ENCODE measurements at regions not wholly inside any gene's neighbourhood (a gene's known extent, or its start where the extent isn't known, plus 50 kb on each side); places are given as distances from the start of the nearest gene placed in this dataset.

DNA sequence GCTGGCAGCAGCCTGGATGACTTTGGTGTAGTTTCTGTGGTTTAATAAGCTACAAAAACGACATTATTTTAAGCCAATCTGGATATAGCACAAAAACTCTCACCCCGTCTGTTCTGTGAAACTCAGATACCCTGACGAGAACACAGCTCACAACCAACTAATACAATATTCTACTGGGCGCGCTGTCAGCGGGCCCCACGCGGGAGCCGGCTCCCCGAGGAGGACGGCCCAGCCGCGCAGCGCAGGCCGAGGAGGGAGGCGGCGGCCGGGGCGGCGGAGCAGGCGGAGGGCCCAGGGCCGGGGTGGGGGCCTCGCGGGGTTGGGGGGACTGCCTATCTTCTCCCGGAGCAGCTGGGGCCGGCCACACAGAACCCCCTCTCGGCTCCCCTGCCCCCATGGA, 87.2 kb upstream of the POU3F1 start:
- WGBS, 2 donors (ENCODE audit: low coverage in 1 of 2): 3 to 4% methylated on average over 8 to 12 of the region's 27 CpGs
- Histone ChIP-seq H3K4me3 (no peak overlapping the region), H3K27me3 (peaks cover 96% of the 10 kb centered on the region), H3K27ac (no peak overlapping the region), H3K9me3 (no peaks in the 10 kb centered on the region), H3K36me3 (no peaks in the 10 kb centered on the region), H3K4me1 (peaks cover 0 to 27% (median 1%) of the 10 kb centered on the region in 3 donors)
- TF ChIP-seq POLR2AphosphoS5 (IDR thresholded peaks at IDR 0.05) (no peak), POLR2A (IDR thresholded peaks at IDR 0.05) (no peak), EP300 (IDR thresholded peaks at IDR 0.05) (no peak)
- TF ChIP-seq, protein P1, sequence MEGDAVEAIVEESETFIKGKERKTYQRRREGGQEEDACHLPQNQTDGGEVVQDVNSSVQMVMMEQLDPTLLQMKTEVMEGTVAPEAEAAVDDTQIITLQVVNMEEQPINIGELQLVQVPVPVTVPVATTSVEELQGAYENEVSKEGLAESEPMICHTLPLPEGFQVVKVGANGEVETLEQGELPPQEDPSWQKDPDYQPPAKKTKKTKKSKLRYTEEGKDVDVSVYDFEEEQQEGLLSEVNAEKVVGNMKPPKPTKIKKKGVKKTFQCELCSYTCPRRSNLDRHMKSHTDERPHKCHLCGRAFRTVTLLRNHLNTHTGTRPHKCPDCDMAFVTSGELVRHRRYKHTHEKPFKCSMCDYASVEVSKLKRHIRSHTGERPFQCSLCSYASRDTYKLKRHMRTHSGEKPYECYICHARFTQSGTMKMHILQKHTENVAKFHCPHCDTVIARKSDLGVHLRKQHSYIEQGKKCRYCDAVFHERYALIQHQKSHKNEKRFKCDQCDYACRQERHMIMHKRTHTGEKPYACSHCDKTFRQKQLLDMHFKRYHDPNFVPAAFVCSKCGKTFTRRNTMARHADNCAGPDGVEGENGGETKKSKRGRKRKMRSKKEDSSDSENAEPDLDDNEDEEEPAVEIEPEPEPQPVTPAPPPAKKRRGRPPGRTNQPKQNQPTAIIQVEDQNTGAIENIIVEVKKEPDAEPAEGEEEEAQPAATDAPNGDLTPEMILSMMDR (IDR thresholded peaks at IDR 0.05): no peak
- no peak for ATAC-seq

DNA sequence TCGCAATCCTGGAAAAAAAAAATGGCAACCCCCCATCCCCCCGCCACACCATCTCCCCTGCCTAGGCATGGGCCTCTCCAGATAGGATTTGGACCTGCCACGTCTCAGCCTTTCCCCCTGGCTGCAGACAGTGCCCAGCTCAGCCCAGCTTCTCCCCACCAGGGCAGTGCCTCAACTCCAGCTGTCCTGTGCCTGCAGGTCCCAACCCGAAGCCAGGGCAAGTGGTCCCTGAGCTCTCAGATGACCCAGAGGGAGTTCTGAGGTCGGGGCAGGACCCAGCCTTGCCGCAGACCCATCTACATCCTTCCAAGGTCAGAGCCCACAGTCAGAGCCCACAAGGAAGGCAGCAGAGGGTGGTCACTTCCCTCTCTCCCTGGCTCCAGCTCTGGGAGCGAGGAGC, 86.7 kb upstream of the POU3F1 start:
- no CpG with 5 or more reads among the region's 7 CpGs for WGBS, 2 donors (ENCODE audit: low coverage in 1 of 2)
- TF ChIP-seq POLR2A (IDR thresholded peaks at IDR 0.05) (no peak), POLR2AphosphoS5 (IDR thresholded peaks at IDR 0.05) (no peak), EP300 (IDR thresholded peaks at IDR 0.05) (no peak)
- TF ChIP-seq, protein P1 (IDR thresholded peaks at IDR 0.05): no peak
- peaks cover 97% of the 10 kb centered on the region for H3K27me3 ChIP-seq

DNA sequence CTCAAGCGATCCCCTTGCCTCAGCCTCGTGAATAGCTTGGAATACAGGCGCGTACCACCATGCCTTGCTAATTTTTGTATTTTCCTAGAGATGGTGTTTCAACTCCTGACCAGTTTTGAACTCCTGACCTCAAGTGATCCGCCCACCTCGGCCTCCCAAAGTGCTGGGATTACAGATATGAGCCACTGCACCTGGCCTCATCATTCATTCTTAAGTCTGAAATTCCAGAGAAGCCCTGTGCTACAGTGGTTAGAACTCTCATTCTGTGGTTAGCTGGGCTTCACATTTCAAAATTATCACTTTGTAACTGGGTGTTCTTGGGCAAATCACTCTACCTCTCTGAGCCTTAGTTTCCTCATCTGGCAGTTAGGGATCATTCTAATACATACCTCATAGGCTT, 86.1 kb upstream of the POU3F1 start:
- no peak overlapping the region for H3K4me3 ChIP-seq
- H3K36me3 ChIP-seq: no peaks in the 10 kb centered on the region
- ATAC-seq: no peak
- H3K9me3 ChIP-seq: no peaks in the 10 kb centered on the region
- H3K27me3 ChIP-seq: peaks cover 92% of the 10 kb centered on the region
- peaks cover 0 to 17% (median 0%) of the 10 kb centered on the region in 3 donors for H3K4me1 ChIP-seq
- WGBS, 2 donors (ENCODE audit: low coverage in 1 of 2): 78 to 86% methylated on average over 5 to 6 of the region's 6 CpGs
- no peak overlapping the region for H3K27ac ChIP-seq
- no peak for TF ChIP-seq POLR2AphosphoS5 (IDR thresholded peaks at IDR 0.05)
- TF ChIP-seq, protein P1 (IDR thresholded peaks at IDR 0.05): no peak
- TF ChIP-seq POLR2A (IDR thresholded peaks at IDR 0.05): no peak
- no peak for TF ChIP-seq EP300 (IDR thresholded peaks at IDR 0.05)

More for the DNA sequence above, 86.7 kb upstream of the POU3F1 start:
- Histone ChIP-seq H3K27ac (no peak overlapping the region), H3K36me3 (no peaks in the 10 kb centered on the region), H3K4me3 (no peak overlapping the region), H3K4me1 (peaks cover 0 to 23% (median 0%) of the 10 kb centered on the region in 3 donors), H3K9me3 (no peaks in the 10 kb centered on the region)
- no peak for ATAC-seq

DNA sequence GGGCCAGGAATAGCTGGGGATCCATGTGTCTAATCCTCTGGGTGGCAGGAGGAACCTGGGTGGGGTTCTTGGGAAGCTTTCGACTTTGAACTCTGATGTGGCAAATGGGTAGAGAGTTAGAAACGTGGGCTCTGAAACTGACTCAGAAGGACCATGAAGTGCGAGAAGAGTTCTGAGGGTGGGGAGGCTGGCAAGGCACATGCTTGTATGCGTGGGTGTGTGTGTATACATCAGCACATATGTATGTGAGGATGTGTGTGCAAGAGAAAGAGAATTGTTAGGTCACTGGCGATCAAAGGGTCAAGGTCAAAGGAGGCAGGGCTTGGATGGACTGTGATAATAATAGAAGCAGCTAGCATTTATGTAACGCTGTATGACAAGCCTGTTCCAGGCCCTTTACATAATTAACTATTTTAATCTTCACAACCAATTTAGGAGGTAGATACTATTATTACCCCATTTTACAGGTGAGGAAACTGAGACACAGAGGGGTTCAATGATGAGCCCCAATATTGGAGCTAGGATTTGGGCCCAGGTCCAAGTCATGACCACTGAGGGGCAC, 84.5 kb upstream of the POU3F1 start:
- WGBS, 2 donors (ENCODE audit: low coverage in 1 of 2): 78 to 79% methylated on average over 5 of the region's 6 CpGs
- peaks cover 78% of the 10 kb centered on the region for H3K27me3 ChIP-seq
- no peak for ATAC-seq

DNA sequence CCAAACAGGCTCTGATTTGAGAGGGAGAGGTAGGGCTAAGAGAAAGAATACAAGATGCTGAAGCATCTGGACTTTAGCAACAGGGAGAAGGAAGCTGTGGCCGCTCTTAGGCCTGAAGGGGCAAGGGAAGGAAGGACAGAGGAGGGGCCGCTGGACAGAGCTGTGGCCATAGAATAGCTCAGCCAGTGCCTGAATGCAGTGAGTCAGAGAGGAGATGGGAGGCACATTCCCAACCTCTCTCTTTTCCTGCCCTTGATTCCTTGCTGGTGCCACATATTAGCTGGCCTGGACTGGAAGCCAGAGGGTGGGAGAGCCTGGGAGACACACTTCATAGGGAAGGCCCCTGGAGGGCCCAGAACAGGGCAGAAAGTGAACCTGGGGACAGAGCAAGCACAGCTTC, 83.4 kb upstream of the POU3F1 start:
- no peak overlapping the region for H3K4me3 ChIP-seq
- ATAC-seq: no peak
- 64 to 83% methylated on average over 2 of the region's 2 CpGs for WGBS, 2 donors (ENCODE audit: low coverage in 1 of 2)
- H3K27ac ChIP-seq: no peak overlapping the region
- H3K36me3 ChIP-seq: no peaks in the 10 kb centered on the region
- peaks cover 74% of the 10 kb centered on the region for H3K27me3 ChIP-seq
- H3K4me1 ChIP-seq: peaks cover 0 to 12% (median 0%) of the 10 kb centered on the region in 3 donors
- H3K9me3 ChIP-seq: no peaks in the 10 kb centered on the region
- no peak for TF ChIP-seq EP300 (IDR thresholded peaks at IDR 0.05)
- TF ChIP-seq, protein P1 (IDR thresholded peaks at IDR 0.05): no peak

More for the DNA sequence above, 84.5 kb upstream of the POU3F1 start:
- Histone ChIP-seq H3K4me3 (no peak overlapping the region), H3K9me3 (no peaks in the 10 kb centered on the region), H3K36me3 (no peaks in the 10 kb centered on the region), H3K4me1 (peaks cover 0 to 12% (median 0%) of the 10 kb centered on the region in 3 donors), H3K27ac (no peak overlapping the region)
- TF ChIP-seq POLR2AphosphoS5 (IDR thresholded peaks at IDR 0.05) (no peak), POLR2A (IDR thresholded peaks at IDR 0.05) (no peak), EP300 (IDR thresholded peaks at IDR 0.05) (no peak)
- TF ChIP-seq, protein P1 (IDR thresholded peaks at IDR 0.05): no peak
